DOHH2 (cell line): ENCODE measurements at regions not wholly inside any gene's neighbourhood (a gene's known extent, or its start where the extent isn't known, plus 50 kb on each side); places are given as distances from the start of the nearest gene placed in this dataset.

Source experiments
- CTCF ChIP-seq: fragments of 200-600 bp; sonication (generic); IDR thresholded peaks from one replicate; pipeline ENCODE4 v1.5.1; 2014; ENCODE audit warnings: antibody characterized with exemption, mild to moderate bottlenecking, low read depth, low read length; ENCODE audit not compliant: poor library complexity, severe bottlenecking
- EZH2phosphoT487 ChIP-seq: fragments of 200-600 bp; sonication (generic); IDR thresholded peaks from 2 replicates; pipeline ENCODE4 v1.6.1; 2017; ENCODE audit warnings: borderline replicate concordance, mild to moderate bottlenecking, antibody characterized with exemption, low read length, moderate library complexity, mixed read lengths

GRCh38 chr4:59685626-59686025, 1514.5 kb upstream of the ADGRL3 start:
- no peak for TF ChIP-seq CTCF
- TF ChIP-seq EZH2phosphoT487: no peak
